HepG2 (cell line): ENCODE measurements at regions not wholly inside any gene's neighbourhood (a gene's known extent, or its start where the extent isn't known, plus 50 kb on each side); places are given as distances from the start of the nearest gene placed in this dataset.
"Not testable (repeated sequence)": the region's sequence is repeated elsewhere in the genome, so short reads cannot be mapped to it uniquely, and the experiment has no call there.

Experiments
- ATAC-seq: fragments of 200-7000 bp; cut with Tn5 transposase; 3 replicates; pipeline ENCODE4 v1.9.1; 2020; ENCODE audit warnings: mild to moderate bottlenecking, moderate library complexity
- BruUV-seq: library from RNA; stranded (reverse); fragments of 400-500 nt; replicated peaks from 2 replicates; lab custom pipeline; 2021; lab: Mats Ljungman, UMichigan
- CTCF ChIA-PET: fragments of 300-600 bp; formaldehyde crosslinking; extraction: SDS; loops from one replicate; lab custom pipeline; 2021; ENCODE audit warnings: low total read pairs, inconsistent platforms, low intra/inter-chr PET ratio; lab: Yijun Ruan, JAX
- POLR2A ChIA-PET: fragments of 350-600 bp; sonication (Branson Sonifier 250); formaldehyde crosslinking; loops from one replicate; lab custom pipeline; 2020; ENCODE audit warnings: antibody characterized with exemption, inconsistent platforms; lab: Yijun Ruan, JAX
- DNase-seq: peaks from one replicate; pipeline ENCODE4 v3.0.0-alpha.2; 2015; ENCODE audit warnings: low spot score
- FAIRE-seq: peaks from 3 replicates; lab custom pipeline; 2011; peaks lifted over from hg19 to GRCh38; lab: Jason Lieb, UNC
- H2AFZ ChIP-seq: one replicate; pipeline ENCODE4 v1.6.1; 2011; ENCODE audit warnings: low read length, inconsistent platforms
- H3K27ac ChIP-seq: fragments of 300-600 bp; 3 replicates; pipeline ENCODE4 v1.8.0; 2011; ENCODE audit warnings: mixed run types, mild to moderate bottlenecking, mixed read lengths, low read length, inconsistent platforms; ENCODE audit not compliant: insufficient read depth; ENCODE audit errors: extremely low read length
- H3K27me3 ChIP-seq, 2 experiments: fragments of 200-600 bp in 1 of 2; 2 replicates in 1 of 2; 3 replicates in 1 of 2; pipeline versions ENCODE4 v1.6.0 to v1.8.0; 2011; ENCODE audit warnings: low read length in 2 of 2, mild to moderate bottlenecking in 2 of 2, moderate library complexity in 2 of 2, inconsistent platforms in 1 of 2; ENCODE audit not compliant: insufficient read depth in 2 of 2, control insufficient read depth in 1 of 2
- H3K36me3 ChIP-seq, 2 experiments: fragments of 200-600 bp in 1 of 2; replicated peaks in 1 of 2; 2 replicates in 1 of 2; 3 replicates in 1 of 2; pipeline versions ENCODE4 v1.5.1 to v1.8.0; 2011; ENCODE audit warnings: low read length in 2 of 2, inconsistent platforms in 1 of 2; ENCODE audit not compliant: insufficient read depth in 2 of 2, control insufficient read depth in 1 of 2
- H3K4me1 ChIP-seq: 2 replicates; pipeline ENCODE4 v1.5.1; 2012; ENCODE audit warnings: low read length, inconsistent platforms; ENCODE audit not compliant: insufficient read depth
- H3K4me2 ChIP-seq: 2 replicates; pipeline ENCODE4 v1.6.0; 2011; ENCODE audit warnings: low read depth, low read length, inconsistent platforms
- H3K4me3 ChIP-seq, 3 experiments: fragments of 200-600 bp in 1 of 3; sonication (generic), shearing (Covaris generic) in 1 of 3; replicated peaks in 1 of 3; 2 replicates each; pipeline ENCODE4 v1.5.1; 2011 to 2016; ENCODE audit warnings: low read length in 3 of 3, inconsistent platforms in 2 of 3, low read depth in 2 of 3, mild to moderate bottlenecking in 2 of 3, control low read depth in 1 of 3, mixed read lengths in 1 of 3; ENCODE audit not compliant: insufficient read depth in 1 of 3
- H3K79me2 ChIP-seq: one replicate; pipeline ENCODE4 v1.6.1; 2011; ENCODE audit warnings: low read length, inconsistent platforms; ENCODE audit not compliant: insufficient read depth
- H3K9ac ChIP-seq: 2 replicates; pipeline ENCODE4 v1.6.0; 2011; ENCODE audit warnings: mild to moderate bottlenecking, low read depth, low read length, inconsistent platforms; ENCODE audit not compliant: insufficient read depth
- H3K9me3 ChIP-seq: 2 replicates; pipeline ENCODE4 v1.5.1; 2012; ENCODE audit warnings: mild to moderate bottlenecking, low read length
- H4K20me1 ChIP-seq: 2 replicates; pipeline ENCODE4 v1.6.0; 2011; ENCODE audit warnings: inconsistent platforms, mild to moderate bottlenecking, low read length, moderate library complexity; ENCODE audit not compliant: insufficient read depth
- EED ChIP-seq: sonication (generic); formaldehyde crosslinking; IDR thresholded peaks from 2 replicates; pipeline ENCODE4 v1.5.0; 2020; ENCODE audit warnings: mild to moderate bottlenecking, missing genetic modification reagents
- NFYB ChIP-seq: sonication (generic); formaldehyde crosslinking; IDR thresholded peaks from 2 replicates; pipeline ENCODE4 v1.4.0; 2020; ENCODE audit warnings: missing genetic modification reagents
- NFYC ChIP-seq: IDR thresholded peaks from 2 replicates; pipeline ENCODE4 v1.6.1; 2016; ENCODE audit warnings: missing genetic modification reagents, missing compliant biosample characterization
- ZBTB20 ChIP-seq: sonication (generic); formaldehyde crosslinking; IDR thresholded peaks from 2 replicates; pipeline ENCODE4 v1.8.1; 2023; ENCODE audit warnings: missing genetic modification reagents, low read depth, mild to moderate bottlenecking, borderline replicate concordance
- ZNF124 ChIP-seq: sonication (generic); formaldehyde crosslinking; IDR thresholded peaks from 2 replicates; pipeline ENCODE4 v1.4.0; 2020; ENCODE audit warnings: missing genetic modification reagents
- ZNF652 ChIP-seq: IDR thresholded peaks from 2 replicates; pipeline ENCODE4 v1.6.1; 2016; ENCODE audit warnings: low read depth, borderline replicate concordance
- ZNF777 ChIP-seq: sonication (generic); formaldehyde crosslinking; IDR thresholded peaks from 2 replicates; pipeline ENCODE4 v1.4.0; 2020; ENCODE audit warnings: missing genetic modification reagents
- WGBS: methylation state at CpG from one replicate; pipeline ENCODE4 v1.1.6; 2017; ENCODE audit warnings: low lambda C conversion rate; 5-methylcytosine and 5-hydroxymethylcytosine counted together
- in situ Hi-C: cut with HindIII; loops from 2 replicates; pipeline ENCODE4 v1.10.0; 2017; ENCODE audit warnings: low pct_unique_long_range_greater_than_20kb; ENCODE audit not compliant: extremely low pct_ligation_motif_present
- intact Hi-C: fragments of 100-400 bp; cut with micrococcal nuclease; formaldehyde crosslinking; loops from one replicate; pipeline ENCODE4 v1.10.0; 2022; ENCODE audit not compliant: unreplicated experiment
- TF ChIP-seq, protein P1 (sequence below): IDR thresholded peaks from 2 replicates; pipeline ENCODE4 v1.6.1; 2016; ENCODE audit warnings: control low read depth
- TF ChIP-seq, protein P2 (sequence below): sonication (generic); formaldehyde crosslinking; IDR thresholded peaks from 2 replicates; pipeline ENCODE4 v1.8.1; 2023; ENCODE audit warnings: mild to moderate bottlenecking, inconsistent platforms, moderate library complexity, missing genetic modification reagents, borderline replicate concordance

DNA sequence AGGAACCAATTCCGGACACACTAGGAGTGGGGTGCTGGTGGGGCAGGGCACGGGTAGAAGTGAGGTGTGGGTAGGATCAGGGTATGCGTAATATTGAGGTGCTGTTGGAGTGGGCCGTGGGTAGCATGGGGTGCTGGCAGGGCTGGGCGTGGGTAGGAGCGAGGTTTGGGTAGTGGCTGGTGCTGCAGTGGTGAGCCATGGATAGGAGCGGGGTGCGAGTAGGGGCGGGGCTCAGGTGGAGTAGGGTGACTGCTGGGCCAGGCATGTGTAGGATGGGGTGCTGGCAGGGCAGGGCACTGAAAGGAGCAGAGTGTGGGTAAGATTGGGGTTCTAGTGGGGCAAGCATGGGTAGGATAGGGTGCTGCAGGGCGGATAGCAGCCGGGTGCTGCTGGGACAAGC lies 114.2 kb upstream of the DUSP22 start:
- peaks cover 2 to 14% of the 10 kb centered on the region in 2 experiments; a peak in 2 of 5 replicates for H3K27me3 ChIP-seq
- H3K4me3 ChIP-seq: no peak overlapping the region
- no peak overlapping the region for H3K9ac ChIP-seq
- no peaks in the 10 kb centered on the region for H3K79me2 ChIP-seq
- no peak for ATAC-seq
- no peaks in the 10 kb centered on the region for H3K36me3 ChIP-seq
- H3K4me1 ChIP-seq: no peaks in the 10 kb centered on the region
- in situ Hi-C loops: no loop called here
- H3K9me3 ChIP-seq: no peaks in the 10 kb centered on the region
- intact Hi-C loops: no loop called here
- no peak for DNase-seq
- FAIRE-seq: no peak
- POLR2A ChIA-PET: no interaction called here
- H2AFZ ChIP-seq: no peak overlapping the region
- WGBS: 48% methylated on average over 11 of the region's 11 CpGs
- no peak overlapping the region for H3K4me2 ChIP-seq
- CTCF ChIA-PET: no interaction called here
- H4K20me1 ChIP-seq: no peaks in the 10 kb centered on the region
- no TSS peak for BruUV-seq
- no peak for TF ChIP-seq ZNF652 (CRISPR knock-in tag)
- TF ChIP-seq, protein P1, sequence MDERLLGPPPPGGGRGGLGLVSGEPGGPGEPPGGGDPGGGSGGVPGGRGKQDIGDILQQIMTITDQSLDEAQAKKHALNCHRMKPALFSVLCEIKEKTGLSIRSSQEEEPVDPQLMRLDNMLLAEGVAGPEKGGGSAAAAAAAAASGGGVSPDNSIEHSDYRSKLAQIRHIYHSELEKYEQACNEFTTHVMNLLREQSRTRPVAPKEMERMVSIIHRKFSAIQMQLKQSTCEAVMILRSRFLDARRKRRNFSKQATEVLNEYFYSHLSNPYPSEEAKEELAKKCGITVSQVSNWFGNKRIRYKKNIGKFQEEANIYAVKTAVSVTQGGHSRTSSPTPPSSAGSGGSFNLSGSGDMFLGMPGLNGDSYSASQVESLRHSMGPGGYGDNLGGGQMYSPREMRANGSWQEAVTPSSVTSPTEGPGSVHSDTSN: no peak
- TF ChIP-seq, protein P2, sequence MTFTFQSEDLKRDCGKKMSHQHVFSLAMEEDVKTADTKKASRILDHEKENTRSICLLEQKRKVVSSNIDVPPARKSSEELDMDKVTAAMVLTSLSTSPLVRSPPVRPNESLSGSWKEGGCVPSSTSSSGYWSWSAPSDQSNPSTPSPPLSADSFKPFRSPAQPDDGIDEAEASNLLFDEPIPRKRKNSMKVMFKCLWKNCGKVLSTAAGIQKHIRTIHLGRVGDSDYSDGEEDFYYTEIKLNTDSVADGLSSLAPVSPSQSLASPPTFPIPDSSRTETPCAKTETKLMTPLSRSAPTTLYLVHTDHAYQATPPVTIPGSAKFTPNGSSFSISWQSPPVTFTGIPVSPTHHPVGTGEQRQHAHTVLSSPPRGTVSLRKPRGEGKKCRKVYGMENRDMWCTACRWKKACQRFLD (CRISPR knock-in tag): no peak
- no peak for TF ChIP-seq ZNF777 (CRISPR knock-in tag)
- no peak for TF ChIP-seq ZBTB20
- TF ChIP-seq ZNF124 (CRISPR knock-in tag): no peak
- TF ChIP-seq EED (CRISPR knock-in tag): no peak
- H3K27ac ChIP-seq: no peak overlapping the region

DNA sequence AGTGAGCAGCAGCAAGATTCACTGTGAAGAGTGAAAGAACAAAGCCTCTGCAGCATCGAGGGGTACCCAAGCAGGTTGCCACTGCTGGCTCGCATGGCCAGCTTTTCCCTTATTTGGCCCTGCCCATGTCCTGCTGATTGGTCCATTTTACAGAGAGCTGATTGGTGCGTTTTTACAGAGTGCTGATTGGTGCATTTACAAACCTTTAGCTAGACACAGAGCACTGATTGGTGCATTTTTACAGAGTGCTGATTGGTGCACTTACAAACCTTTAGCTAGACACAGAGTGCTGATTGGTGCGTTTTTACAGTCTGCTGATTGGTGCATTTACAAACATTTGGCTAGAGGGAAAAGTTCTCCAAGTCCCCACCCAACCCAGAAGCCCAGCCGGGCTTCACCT lies 113.4 kb upstream of the DUSP22 start:
- FAIRE-seq, in situ Hi-C loops, H3K27ac ChIP-seq, CTCF ChIA-PET, H3K4me1 ChIP-seq, H3K36me3 ChIP-seq, H3K4me2 ChIP-seq, POLR2A ChIA-PET, H4K20me1 ChIP-seq, H3K79me2 ChIP-seq: not testable (repeated sequence)
- WGBS: 12% methylated on average over 5 of the region's 5 CpGs
- H3K27me3 ChIP-seq: peaks cover 2 to 20% of the 10 kb centered on the region in 2 experiments; a peak in 3 of 5 replicates
- peak; percentile 58 for TF ChIP-seq NFYB (CRISPR knock-in tag)
- TF ChIP-seq NFYC (CRISPR knock-in tag): 0 out of 2 replicates have a peak, but pooled peaks have one; percentile 10
- TF ChIP-seq, all 625 proteins: peak for 2; not testable (repeated sequence) for 623
- DNase-seq, H2AFZ ChIP-seq, intact Hi-C loops, BruUV-seq, H3K4me3 ChIP-seq, ATAC-seq, H3K9ac ChIP-seq, H3K9me3 ChIP-seq: not testable (repeated sequence)
